ENCODE measurements at regions not wholly inside any gene's neighbourhood (a gene's known extent, or its start where the extent isn't known, plus 50 kb on each side); places are given as distances from the start of the nearest gene placed in this dataset.

- Histone ChIP-seq H3K27ac (ENCODE audit: control insufficient read depth, insufficient read depth) (no peak overlapping the region), H3K79me2 (ENCODE audit: control insufficient read depth, insufficient read depth, low read length) (no peaks in the 10 kb centered on the region), H3K4me1 (ENCODE audit: control insufficient read depth, insufficient read depth, low read length) (no peaks in the 10 kb centered on the region), H3K4me3 (no peak overlapping the region), H3K36me3 (ENCODE audit: control insufficient read depth in 2 of 2, insufficient read depth in 2 of 2, low read length in 1 of 2) (no peaks in the 10 kb centered on the region), H3K9me3 (replicated peaks; ENCODE audit: control insufficient read depth, insufficient read depth, low read length) (no peaks in the 10 kb centered on the region), H2AFZ (ENCODE audit: control insufficient read depth, low read depth, low read length) (no peak overlapping the region), H4K20me1 (ENCODE audit: control insufficient read depth, insufficient read depth) (no peaks in the 10 kb centered on the region), H3K4me2 (ENCODE audit: control insufficient read depth, insufficient read depth) (no peak overlapping the region), H3K27me3 (replicated peaks in 1 of 2; ENCODE audit: control insufficient read depth in 2 of 2, insufficient read depth in 2 of 2, low read length in 1 of 2) (peaks cover 0 to 1% of the 10 kb centered on the region in 2 experiments; a peak in 2 of 4 replicates), H3K9ac (ENCODE audit: control insufficient read depth, insufficient read depth, low read length) (no peak overlapping the region)
- in situ Hi-C loops (cut with MboI): no loop called here
- WGBS (ENCODE audit: insufficient coverage, insufficient replicate concordance, low lambda C conversion rate, missing lambda C conversion rate): 49% methylated on average over 4 of the region's 4 CpGs
- ChIA-PET RAD21 (ENCODE audit: unreplicated experiment) (no interaction called here), POLR2A (interaction anchor here (1.5 kb wide), 1 partner anchor 14 kb away, joined by 3 read pairs; no protein-coding TSS in a partner anchor), CTCF (interaction anchor here (0.6 to 1.3 kb wide), 2 partner anchors 42 to 88 kb away, joined by 3 to 4 read pairs; no protein-coding TSS in a partner anchor), SMC1A (ENCODE audit: uncharacterized antibody, unreplicated experiment) (interaction anchor here (1.5 to 2.7 kb wide), 2 partner anchors 13 to 269 kb away, joined by 3 to 7 read pairs; no protein-coding TSS in a partner anchor)
- no peak for DNase-seq (ENCODE audit: low read depth, low spot score)
- TF ChIP-seq ATF7 (IDR thresholded peaks at IDR 0.05; ENCODE audit: low read depth) (no peak), ZNF384 (IDR thresholded peaks at IDR 0.05; ENCODE audit: borderline replicate concordance, low read depth, low read length) (no peak), HDAC2 (IDR thresholded peaks at IDR 0.05) (no peak), MLLT1 (IDR thresholded peaks at IDR 0.05) (no peak), YBX1 (IDR thresholded peaks at IDR 0.05) (no peak), ZNF687 (IDR thresholded peaks at IDR 0.05) (no peak), SREBF2 (IDR thresholded peaks at IDR 0.05; ENCODE audit: low read length) (no peak), ZBTB11 (CRISPR knock-in tag; IDR thresholded peaks at IDR 0.05) (no peak)
- intact Hi-C loops (cut with micrococcal nuclease; ENCODE audit: unreplicated experiment): no loop called here
- no TSS peak for BruUV-seq (replicated peaks)
- no peak for ATAC-seq
- no peak for FAIRE-seq
These were observed 68.0 kb upstream of the MNS1 start for GRCh38 chr15:56532721-56533460.

Measured in GM12878 (cell line).